Dedifferentiated amniotic fluid mesenchymal stem cell (primary cell): ENCODE measurements at regions not wholly inside any gene's neighbourhood (a gene's known extent, or its start where the extent isn't known, plus 50 kb on each side); places are given as distances from the start of the nearest gene placed in this dataset.
A peak's percentile ranks its signal among the peaks of the same experiment; 100 is the strongest.
"Not testable (repeated sequence)": the region's sequence is repeated elsewhere in the genome, so short reads cannot be mapped to it uniquely, and the experiment has no call there.

Experiments
- DNase-seq: peaks from one replicate; pipeline ENCODE4 v3.0.0-alpha.2; 2016; ENCODE audit errors: extremely low spot score

DNA sequence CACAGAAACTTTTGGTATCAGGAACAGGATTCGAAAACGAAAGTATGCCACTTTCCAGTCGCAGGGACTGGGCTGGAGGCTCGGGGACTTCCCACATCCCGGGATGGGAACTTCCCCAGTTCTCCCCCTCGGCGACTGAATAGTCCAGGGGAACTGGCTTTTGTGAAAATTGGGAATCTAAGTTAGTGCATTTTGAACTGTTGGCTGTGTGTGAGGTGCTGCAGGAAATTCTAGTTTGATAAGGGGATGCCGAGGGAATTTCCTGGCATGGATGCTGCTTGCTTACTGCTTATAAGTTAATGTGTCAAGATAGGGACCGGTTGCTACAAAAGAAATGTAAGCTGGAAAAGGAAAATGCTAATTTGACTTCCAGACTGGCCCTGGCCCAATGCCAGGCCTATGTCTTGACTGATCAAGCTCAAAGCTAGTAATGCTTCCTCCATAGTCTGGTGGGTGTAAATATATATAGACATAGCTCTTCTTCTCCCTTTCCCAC, 73.4 kb upstream of the EIF5 start:
- DNase-seq = no peak

DNA sequence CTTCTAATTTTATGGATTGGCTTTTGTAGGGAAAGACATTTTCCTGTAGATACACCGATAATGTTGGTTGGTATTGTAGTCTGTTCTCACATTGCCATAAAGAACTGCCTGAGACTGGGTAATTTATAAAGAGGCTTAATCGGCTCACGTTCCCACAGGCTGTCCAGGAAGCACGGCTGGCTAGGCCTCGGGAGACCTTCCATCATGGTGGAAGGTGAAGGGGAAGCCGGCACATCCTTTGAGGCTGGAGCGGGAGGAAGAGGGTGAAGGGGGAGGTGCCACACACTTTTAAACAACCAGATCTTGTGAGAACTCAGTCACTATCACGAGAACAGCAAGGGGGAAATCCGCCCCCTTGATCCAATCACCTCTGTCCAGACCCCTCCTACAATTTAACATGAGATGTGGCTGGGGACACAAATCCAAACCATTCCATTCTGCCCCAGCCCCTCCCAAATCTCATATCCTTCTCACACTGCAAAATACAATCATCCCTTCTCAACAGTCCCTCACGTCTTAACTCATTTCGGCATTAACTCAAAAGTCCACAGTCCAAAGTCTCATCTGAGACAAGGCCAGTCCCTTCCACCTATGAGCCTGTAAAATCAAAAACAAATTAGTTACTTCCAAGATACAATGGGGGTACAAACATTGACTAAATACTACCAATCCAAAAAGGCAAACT, 66.7 kb upstream of the EIF5 start:
- DNase-seq = no peak

DNA sequence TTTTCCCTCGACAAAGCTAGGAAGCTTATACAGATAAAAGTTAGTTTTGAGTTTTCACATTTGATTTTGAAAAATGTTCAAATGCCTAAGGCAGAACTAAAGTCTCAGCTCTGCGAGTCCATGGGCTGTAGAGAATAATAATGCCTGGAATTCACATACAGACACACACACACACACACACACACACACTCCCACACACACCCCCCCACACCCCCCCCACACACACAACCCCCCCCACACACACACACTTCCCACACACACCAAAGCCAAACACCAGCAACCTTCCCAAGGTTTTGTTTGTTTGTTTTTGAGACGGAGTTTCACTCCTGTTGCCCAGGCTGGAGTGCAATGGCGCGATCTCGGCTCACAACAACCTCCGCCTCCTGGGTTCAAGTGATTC, 62.8 kb upstream of the EIF5 start:
- DNase-seq = no peak

DNA sequence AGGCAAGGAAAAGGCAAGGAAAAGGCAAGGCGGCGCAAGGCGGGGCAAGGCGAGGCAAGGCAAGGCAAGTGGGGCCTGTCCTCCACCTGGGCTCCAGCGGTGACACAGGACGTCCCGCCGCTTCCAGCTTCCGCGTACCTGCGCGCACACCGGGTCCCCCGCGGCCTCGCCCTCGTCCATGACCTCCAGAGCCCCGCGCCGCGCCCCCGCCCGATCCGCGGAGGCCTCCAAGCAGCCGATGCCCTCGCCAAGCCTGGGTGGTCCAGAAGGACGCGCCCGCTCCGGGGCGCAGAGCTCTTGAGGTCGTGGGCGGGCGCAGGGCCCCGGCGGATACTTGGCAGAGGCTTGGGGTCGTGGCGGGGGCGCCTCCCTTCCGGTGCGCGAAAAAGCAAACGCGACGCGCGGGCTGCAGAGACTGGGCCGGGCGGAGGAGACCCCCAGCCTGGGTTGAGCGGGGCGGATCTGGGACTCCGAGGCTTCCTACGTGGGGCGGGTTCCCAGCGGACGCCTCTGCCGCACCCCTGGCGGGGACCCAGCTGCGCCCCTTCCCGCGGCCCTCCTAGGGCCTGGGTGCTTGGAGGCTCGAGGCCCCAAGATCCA, 60.8 kb upstream of the EIF5 start:
- no peak for DNase-seq

DNA sequence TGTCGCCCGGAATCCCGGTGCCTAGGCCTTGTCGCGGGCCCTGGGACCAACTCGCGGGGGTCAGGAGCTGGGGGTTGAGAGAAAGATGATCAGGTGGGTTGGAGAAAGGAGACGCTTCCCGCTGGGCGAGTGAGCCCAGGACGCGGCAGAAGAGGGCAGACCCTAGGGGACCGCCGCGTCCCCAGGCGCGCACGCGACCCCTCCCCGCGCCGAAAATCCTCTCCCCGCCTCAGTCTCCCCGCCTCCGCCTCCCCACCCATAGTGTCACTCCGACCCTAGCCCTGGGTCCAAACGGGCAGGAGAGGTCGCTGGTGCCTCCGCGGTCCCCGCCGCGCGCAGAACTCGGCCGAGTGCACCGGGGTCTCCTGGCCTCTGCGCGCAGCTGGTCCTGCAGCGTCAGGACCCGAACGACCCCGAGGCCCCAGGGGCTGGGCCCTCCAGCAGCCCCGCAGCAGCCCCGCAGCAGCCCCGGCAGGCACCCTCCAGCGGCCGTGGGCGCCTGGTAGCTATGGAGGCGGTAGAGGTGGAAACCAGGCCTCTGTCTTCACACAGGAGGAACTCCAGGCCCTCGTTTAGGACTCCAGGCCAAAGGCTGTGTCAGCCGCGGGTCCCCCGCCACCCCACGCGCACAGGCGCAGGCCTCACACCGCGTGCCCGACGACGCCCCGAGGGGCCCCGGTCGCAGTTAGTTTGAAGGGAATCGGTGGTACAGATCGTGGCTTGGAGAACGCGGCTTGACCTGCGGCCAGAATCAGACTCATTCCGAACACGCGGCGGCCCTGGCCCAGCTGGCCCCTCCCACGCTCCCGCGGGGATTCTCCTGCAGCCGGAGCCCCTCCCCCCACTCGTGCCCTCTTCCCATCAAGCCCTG, 60.1 kb upstream of the EIF5 start:
- DNase-seq = no peak

DNA sequence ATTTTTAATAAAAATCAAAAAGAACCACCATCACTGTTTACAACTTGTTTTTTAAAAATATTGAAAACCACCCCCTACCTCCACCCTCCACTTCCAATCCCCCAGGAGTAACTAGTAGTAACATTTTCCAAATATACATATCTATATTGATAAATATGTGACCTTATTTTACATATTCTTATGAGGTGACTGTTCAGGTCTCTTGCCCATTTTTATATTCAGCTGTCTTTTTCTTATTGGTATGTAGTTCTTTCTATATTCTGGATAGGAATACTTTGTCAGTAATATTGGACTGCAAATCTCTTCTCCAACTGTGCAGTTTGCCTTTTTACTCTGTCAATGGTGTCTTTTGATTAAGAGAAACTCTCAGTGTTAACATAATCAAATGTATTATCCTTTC, 59.0 kb upstream of the EIF5 start:
- no peak for DNase-seq

DNA sequence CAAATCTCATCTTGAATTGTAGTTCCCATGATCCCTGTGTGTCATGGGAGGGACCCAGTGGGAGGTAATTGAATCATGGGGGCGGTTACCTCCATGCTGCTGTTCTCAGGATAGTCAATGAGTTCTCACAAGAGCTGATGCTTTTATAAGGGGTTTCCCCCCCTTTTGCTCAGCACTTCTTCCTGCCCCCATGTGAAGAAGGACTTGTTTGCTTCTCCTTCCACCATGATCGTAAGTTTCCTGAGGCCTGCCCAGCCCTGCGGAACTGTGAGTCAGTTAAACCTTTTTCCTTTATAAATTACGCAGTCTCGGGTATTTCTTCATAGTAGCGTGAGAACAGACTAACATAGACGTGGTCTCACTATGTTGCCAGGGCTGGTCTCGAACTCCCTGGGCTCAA, 56.1 kb upstream of the EIF5 start:
- DNase-seq = no peak

DNA sequence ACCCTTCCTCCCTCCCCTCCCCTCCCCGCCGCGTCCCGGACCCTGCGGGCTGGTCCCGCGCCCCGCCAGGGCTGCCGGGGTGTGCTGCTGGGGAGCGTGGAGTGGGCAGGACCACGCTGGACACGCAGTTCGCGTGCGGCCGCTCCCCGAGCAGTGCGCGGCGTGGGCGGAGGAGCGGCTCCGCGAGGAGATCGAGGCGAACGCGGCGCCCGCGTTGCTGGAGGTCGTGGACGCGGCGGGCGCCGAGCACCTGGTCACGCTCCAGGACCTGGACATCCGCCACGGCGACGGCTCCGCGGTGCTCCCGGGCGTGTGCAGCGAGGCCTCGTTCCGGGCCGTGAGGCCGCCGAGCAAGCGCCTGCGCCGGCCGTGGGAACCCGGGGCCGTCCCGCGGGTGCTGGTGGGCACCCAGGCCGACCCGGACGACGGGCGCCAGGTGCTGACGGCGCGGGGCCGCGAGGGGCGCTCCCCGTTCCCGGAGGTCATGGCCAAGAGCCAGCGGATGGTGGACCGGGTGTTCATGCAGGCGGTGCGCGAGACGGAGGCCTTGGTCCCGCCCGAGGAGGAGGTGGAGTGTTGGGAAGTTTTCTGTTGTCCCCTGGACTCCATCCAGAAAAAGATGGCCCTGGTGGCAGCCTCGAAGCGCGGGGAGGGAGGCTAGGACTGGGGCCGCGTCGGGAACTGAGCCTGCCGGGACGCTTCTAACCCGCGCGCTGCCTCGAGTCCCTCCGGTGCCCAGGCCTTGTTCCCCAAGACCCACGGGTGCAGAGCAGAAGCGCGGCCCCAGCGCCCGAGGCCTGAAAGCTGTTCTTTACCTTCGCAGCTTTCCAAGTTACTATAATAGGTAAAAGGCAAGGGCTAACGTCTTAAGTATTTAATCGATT, 54.7 kb upstream of the EIF5 start:
- no peak for DNase-seq

DNA sequence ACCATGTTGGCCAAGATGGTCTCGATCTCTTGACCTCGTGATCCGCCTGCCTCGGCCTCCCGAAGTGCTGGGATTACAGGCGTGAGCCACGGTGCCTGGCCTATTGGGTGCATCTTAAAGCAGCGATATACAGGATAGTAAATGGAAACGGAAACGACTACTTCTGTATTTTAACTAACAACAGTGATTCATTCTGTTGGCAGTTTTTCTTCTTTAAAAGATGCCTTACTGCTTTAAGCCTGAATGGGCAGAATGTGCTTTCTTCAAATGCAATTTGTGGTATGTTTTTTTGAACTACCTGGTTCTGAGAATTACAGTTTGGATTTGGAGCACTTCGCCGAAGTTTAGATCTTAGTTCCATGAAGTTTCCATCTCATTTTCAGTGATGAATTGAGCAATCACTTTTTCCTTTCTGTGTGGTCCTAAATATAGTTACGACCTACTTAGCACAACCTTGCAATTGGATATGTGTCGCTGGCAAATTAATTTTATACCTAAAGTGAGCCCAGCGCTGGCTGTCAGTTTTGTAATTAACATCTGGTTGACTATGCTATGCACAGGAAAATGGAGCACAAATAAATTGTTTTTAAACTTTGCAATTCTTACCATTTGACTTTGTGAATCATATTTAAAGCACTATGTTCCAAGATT, 53.6 kb upstream of the EIF5 start:
- no peak for DNase-seq

DNA sequence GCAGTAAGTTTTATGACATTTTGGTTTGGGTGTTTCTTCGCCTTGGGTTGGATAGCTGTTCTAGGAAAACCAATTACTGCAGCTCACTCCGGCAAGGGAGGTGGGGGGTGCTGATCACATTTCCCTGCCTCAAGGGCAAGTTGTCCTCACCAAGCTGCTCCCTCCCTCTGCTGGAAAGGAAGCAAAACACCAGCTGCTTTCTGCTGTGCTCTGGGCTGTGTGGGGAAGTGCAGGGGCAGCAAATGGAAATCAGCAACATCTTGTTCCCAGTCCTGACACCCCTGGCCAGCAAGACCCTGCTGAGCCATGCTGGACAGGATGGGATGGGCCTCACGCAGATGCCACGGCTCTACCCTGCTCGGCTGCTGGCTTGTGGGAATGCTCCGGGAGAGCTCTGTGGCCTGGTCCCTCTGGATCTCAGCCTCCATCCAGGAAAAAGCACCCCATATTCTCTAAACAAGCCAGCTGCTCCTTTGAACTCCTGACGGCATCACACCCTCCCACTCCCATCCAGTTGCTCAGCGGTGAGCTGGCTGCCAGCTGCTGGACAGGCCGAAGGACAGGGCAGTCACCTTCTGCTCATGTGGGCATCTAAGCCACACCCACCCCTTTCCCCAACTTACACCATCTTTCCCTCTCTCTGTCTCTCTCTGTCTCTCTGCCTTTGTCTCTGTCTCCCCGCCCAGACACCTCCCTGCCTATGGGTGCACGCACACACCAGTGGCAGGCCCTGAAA, 52.4 kb upstream of the EIF5 start:
- DNase-seq = peak; percentile 77

DNA sequence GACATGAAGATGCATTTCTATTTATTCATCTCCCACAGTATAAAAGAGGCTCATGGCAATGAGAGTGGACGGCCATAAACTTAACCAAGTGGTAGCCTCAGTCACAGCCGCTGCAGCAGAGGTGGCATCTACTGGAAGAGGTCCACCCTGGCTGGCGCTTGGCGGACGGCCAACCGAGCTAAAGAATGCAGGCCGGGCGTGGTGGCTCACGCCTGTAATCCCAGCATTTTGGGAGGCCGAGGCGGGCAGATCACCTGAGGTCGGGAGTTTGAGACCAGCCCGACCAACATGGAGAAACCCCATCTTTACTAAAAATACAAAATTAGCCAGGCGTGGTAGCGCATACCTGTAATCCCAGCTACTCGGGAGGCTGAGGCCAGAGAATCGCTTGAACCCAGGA, 51.7 kb upstream of the EIF5 start:
- not testable (repeated sequence) for DNase-seq

DNA sequence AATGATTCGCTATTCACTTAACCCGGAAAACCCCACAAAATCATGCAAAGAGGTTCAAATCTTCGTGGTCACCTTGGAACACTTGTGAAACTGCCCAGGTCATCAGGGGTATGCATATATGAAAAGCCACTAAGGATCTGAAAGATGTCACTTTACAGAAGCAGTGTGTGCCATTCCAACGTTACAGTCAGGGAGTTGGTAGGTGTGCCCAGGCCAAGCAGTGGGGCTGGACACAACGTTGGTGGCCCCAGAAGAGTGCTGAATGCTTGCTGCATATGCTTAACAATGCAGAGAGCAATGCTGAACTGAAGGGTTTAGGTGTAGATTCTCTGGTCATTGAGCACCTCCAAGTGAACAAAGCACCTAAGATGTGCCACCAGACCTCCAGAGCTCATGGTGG, 51.1 kb upstream of the EIF5 start:
- DNase-seq = no peak

DNA sequence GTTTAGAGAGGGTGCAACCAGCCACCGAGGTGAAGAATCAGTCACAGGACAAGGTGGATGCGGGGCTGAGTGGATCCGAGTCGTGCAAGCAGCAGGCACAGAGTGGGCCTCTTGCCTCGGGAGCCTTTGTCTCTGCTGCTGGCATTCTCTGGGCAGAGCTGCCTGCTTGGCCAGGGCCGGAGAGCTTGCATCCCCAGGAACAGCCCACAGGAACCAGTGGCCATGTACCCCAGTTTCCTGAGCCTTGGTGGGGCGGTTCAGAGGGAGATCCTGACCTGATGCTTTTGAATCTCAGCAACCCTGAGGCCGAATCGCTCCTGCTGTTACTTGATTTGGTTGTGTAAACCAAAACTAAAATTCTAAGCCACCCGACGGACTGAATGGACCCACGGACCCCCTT, 50.1 kb upstream of the EIF5 start:
- DNase-seq = no peak
